GM12873 (cell line): ENCODE measurements at regions not wholly inside any gene's neighbourhood (a gene's known extent, or its start where the extent isn't known, plus 50 kb on each side); places are given as distances from the start of the nearest gene placed in this dataset.

ENCODE experiments used
- TF ChIP-seq, protein P1 (sequence below): IDR thresholded peaks from 2 replicates; pipeline ENCODE4 v1.5.1; 2012; ENCODE audit warnings: low read depth, mild to moderate bottlenecking, moderate library complexity, low read length, control low read depth; ENCODE audit not compliant: insufficient read depth; ENCODE audit errors: missing control alignments

DNA sequence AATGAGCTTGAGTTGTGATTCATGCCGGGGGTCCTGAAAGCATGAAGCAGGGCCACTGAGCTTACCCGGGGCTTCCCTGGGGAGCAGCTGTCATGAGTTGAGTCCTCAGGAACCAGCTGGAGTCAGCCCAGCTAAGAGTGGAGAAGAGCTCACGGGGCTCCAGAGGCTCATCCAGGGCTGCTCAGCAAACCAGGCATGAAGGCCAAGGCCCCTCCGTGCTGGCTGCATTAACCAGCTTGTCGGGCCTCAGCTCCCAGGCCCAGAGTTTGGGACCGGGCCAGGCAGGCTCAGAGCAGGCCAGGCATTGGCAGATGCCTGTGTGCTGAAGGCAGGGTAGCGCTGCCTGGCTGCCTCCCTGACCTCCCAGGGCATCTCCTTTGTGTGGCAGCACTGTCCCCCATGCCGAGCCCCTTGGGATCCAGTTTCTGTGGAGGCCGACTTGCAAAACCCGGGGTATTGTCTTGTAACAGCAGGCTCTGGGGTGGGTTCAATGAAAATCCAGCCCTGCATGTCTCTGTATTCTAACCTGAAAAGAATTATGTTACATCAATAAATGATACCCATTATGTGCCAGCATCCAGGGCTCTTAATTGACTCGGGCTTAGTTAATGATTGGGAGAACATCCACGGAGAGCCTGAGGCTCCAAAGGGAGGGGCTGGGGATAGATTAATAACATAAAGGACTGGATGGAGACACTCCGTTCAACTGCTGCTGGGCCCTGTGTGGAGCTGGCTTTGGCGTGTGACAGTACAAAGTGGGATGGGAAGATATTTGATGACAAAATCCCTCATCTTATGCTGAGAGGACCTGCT lies 68.0 kb upstream of the MSX1 start:
- TF ChIP-seq, protein P1, sequence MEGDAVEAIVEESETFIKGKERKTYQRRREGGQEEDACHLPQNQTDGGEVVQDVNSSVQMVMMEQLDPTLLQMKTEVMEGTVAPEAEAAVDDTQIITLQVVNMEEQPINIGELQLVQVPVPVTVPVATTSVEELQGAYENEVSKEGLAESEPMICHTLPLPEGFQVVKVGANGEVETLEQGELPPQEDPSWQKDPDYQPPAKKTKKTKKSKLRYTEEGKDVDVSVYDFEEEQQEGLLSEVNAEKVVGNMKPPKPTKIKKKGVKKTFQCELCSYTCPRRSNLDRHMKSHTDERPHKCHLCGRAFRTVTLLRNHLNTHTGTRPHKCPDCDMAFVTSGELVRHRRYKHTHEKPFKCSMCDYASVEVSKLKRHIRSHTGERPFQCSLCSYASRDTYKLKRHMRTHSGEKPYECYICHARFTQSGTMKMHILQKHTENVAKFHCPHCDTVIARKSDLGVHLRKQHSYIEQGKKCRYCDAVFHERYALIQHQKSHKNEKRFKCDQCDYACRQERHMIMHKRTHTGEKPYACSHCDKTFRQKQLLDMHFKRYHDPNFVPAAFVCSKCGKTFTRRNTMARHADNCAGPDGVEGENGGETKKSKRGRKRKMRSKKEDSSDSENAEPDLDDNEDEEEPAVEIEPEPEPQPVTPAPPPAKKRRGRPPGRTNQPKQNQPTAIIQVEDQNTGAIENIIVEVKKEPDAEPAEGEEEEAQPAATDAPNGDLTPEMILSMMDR = no peak

- TF ChIP-seq, protein P1 = no peak
Measured at GRCh38 chr4:4789462-4789861, 70.0 kb upstream of the MSX1 start.

DNA sequence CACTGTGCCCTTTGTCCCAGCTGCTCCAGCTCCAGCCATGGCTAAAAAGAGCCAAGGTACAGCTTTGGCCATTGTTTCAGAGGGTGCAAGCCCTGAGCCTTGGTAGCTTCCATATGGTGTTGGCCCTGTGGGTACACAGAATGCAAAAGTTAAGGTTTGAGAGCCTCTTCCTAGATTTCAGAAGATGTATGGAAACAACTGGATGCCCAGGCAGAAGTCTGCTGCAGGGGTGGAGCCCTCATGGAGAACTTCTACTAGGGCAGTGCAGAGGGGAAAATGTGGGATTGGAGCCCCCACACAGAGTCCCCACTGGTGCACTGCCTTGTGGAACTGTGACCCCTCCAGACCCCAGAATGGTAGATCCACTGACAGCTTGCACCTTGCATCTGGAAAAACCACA lies 70.9 kb upstream of the MSX1 start:
- TF ChIP-seq, protein P1 = no peak

DNA sequence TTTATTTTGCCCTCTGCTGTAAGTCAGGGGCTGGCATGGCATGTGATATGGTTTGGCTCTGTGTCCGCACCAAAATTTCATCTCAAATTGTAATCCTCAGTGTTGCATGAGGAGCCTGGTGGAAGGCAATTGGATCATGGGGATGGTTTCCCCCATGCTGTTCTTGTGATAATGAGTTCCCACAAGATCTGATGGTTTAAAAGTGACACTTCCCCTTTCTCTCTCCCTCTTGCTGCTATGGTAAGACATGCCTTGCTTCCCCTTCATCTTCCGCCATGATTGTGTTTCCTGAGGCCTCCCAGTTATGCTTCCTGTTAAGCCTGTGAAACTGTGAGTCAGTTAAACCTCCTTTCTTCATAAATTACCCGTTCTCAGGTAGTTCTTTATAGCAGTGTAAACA lies 72.0 kb upstream of the MSX1 start:
- TF ChIP-seq, protein P1 = no peak

DNA sequence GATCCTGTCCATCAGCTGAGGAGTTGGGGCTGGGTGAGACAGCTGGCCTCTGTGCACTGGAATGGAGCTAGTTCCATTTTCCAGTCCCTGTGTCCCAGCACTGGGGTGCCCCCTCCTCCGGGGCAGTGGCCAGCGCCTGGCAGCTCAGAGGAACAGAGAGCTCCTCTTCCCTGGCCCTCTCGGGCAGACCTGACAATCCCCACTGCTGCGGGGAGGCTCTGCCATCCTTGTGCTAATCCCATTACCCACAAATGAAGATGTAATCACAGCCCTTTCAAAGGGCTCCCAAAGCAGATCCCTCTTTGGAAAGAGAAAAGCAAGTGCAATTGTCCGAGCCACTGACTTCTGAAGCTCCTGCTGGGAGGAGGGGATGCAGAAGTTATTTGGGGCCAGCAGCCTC lies 75.1 kb upstream of the MSX1 start:
- TF ChIP-seq, protein P1 = no peak

DNA sequence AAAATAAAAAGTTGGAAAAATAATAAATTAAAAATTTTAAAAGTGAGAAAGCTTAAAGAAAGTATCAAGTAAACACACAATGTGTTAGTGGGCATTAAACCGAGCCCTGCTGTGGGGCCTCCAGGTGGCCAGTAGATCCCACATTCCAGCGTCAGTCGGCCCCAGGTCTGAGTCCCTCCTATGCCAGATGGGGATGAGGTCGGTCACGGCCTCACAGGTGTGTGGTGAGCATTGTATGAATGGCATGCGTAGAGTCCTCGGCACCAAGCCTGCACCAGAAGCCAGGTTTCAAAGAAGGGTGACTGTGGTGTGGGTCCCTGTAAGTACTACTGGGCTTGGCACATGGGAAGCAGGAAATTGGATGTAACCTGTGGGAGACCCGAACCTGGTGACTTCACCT lies 75.6 kb upstream of the MSX1 start:
- TF ChIP-seq, protein P1 = no peak

- TF ChIP-seq, protein P1 = no peak
Measured at GRCh38 chr4:4782969-4783368, 76.5 kb upstream of the MSX1 start.
